ENCODE measurements at regions not wholly inside any gene's neighbourhood (a gene's known extent, or its start where the extent isn't known, plus 50 kb on each side); places are given as distances from the start of the nearest gene placed in this dataset.

GRCh38 chrX:141375011-141375760, 132.9 kb upstream of the SPANXC start:
- no peak for TF ChIP-seq GABPA (IDR thresholded peaks at IDR 0.05; ENCODE audit: borderline replicate concordance, insufficient read depth, low read length)
- no peak for TF ChIP-seq SP2 (IDR thresholded peaks at IDR 0.05; ENCODE audit: low read length)
- no peak for TF ChIP-seq EZH2 (IDR thresholded peaks at IDR 0.05; ENCODE audit: low read depth, low read length, severe bottlenecking)
- no peak for TF ChIP-seq CEBPB (IDR thresholded peaks at IDR 0.05; ENCODE audit: low read depth, low read length)

All from H1 (cell line).